ENCODE measurements at regions not wholly inside any gene's neighbourhood (a gene's known extent, or its start where the extent isn't known, plus 50 kb on each side); places are given as distances from the start of the nearest gene placed in this dataset.

- no peak overlapping the region for H3K4me3 ChIP-seq (ENCODE audit: low read length)
- TF ChIP-seq, protein P1, sequence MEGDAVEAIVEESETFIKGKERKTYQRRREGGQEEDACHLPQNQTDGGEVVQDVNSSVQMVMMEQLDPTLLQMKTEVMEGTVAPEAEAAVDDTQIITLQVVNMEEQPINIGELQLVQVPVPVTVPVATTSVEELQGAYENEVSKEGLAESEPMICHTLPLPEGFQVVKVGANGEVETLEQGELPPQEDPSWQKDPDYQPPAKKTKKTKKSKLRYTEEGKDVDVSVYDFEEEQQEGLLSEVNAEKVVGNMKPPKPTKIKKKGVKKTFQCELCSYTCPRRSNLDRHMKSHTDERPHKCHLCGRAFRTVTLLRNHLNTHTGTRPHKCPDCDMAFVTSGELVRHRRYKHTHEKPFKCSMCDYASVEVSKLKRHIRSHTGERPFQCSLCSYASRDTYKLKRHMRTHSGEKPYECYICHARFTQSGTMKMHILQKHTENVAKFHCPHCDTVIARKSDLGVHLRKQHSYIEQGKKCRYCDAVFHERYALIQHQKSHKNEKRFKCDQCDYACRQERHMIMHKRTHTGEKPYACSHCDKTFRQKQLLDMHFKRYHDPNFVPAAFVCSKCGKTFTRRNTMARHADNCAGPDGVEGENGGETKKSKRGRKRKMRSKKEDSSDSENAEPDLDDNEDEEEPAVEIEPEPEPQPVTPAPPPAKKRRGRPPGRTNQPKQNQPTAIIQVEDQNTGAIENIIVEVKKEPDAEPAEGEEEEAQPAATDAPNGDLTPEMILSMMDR (conservative IDR thresholded peaks at IDR 0.05; ENCODE audit: low read length), result no peak
- DNase-seq (ENCODE audit: low read depth), result no peak
Observed at GRCh38 chr10:2223548-2224320, 486.4 kb upstream of the ADARB2 start.

- no peak for DNase-seq (ENCODE audit: low read depth)
- TF ChIP-seq, protein P1 (conservative IDR thresholded peaks at IDR 0.05; ENCODE audit: low read length), result no peak
Observed at GRCh38 chr10:2222631-2223030, 485.3 kb upstream of the ADARB2 start.

DNA sequence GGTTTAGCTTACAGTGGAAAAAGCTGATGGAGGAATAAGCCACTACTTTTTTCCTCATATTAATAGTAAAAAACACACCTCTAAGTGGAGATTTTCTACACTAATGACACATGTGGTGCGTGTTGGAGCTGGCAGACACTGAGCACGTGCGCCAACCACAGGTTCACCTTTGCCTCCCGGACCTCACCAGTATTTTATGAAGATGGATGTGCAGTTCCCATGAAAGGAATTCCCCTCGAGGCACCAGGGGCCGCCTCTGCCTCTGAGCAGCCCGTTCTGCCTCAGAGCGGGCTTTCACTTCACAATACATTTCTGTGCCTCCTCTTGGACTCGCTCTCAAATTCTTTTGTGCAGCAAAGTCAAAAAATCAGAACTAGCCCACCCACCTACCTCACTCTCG lies 477.5 kb upstream of the ADARB2 start:
- TF ChIP-seq, protein P1 (conservative IDR thresholded peaks at IDR 0.05; ENCODE audit: low read length), result no peak
- H3K4me3 ChIP-seq (ENCODE audit: low read length), result no peak overlapping the region
- no peak for DNase-seq (ENCODE audit: low read depth)

More at GRCh38 chr10:2222631-2223030, 485.3 kb upstream of the ADARB2 start:
- no peak overlapping the region for H3K4me3 ChIP-seq (ENCODE audit: low read length)

DNA sequence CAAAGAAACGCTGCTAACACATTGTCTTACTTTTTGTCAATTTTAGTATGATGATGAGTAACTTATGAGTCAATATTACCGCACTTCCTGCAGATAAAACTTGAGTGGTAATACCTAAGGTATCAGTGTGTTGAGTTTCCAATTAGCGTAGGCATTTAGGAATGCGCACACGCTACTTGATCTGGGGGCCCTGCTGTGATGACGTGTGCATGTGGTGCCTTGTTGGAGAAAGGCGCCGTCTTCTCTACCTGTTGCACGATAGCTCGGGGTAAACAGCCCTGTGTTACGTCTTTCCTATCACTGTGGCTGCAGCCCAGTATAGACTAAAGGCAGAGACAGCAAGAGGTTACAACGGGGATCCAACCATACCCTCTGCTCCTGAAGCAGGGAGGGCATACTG lies 476.8 kb upstream of the ADARB2 start:
- no peak for DNase-seq (ENCODE audit: low read depth)
- H3K4me3 ChIP-seq (ENCODE audit: low read length), result no peak overlapping the region
- TF ChIP-seq, protein P1 (conservative IDR thresholded peaks at IDR 0.05; ENCODE audit: low read length), result no peak

- DNase-seq (ENCODE audit: low read depth), result no peak
- TF ChIP-seq, protein P1 (conservative IDR thresholded peaks at IDR 0.05; ENCODE audit: low read length), result no peak
- H3K4me3 ChIP-seq (ENCODE audit: low read length), result no peak overlapping the region
Observed at GRCh38 chr10:2212244-2212834, 475.0 kb upstream of the ADARB2 start.

DNA sequence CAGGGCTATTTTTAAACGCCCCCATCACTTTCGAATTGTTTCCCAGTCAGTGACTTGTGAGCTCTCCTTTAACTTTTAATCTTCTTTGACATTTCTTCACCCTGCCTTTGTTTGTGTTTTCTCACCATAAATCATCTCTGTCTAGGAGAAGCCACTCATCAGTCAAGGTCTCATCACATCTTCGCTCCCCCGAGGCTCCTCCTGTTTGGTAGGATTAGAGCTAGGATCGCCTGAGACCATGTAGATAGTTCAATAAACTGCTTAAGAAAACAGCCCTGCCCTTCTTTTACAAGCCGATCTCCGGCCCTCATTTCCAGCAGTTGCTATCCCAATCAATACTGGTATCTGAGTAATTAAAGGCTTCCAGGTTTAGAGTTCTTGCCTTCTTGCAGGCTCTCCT lies 472.8 kb upstream of the ADARB2 start:
- no peak for DNase-seq (ENCODE audit: low read depth)
- TF ChIP-seq, protein P1 (conservative IDR thresholded peaks at IDR 0.05; ENCODE audit: low read length), result no peak
- no peak overlapping the region for H3K4me3 ChIP-seq (ENCODE audit: low read length)

- no peak for DNase-seq (ENCODE audit: low read depth)
- TF ChIP-seq, protein P1 (conservative IDR thresholded peaks at IDR 0.05; ENCODE audit: low read length), result no peak
Observed at GRCh38 chr10:2208106-2208505, 470.8 kb upstream of the ADARB2 start.

More at GRCh38 chr10:2208106-2208505, 470.8 kb upstream of the ADARB2 start:
- no peak overlapping the region for H3K4me3 ChIP-seq (ENCODE audit: low read length)

All from AG10803 (cell line).